Activated CD4-positive, alpha-beta T cell treated with anti-CD3 and anti-CD28 coated beads, Interleukin-2, amount 50 U/mL, for 1 hour (primary cell): ENCODE measurements at regions not wholly inside any gene's neighbourhood (a gene's known extent, or its start where the extent isn't known, plus 50 kb on each side); places are given as distances from the start of the nearest gene placed in this dataset.

ENCODE experiments used
- DNase-seq: peaks from one replicate; pipeline ENCODE4 v3.0.0-alpha.2; 2020

GRCh38 chr4:38189445-38189844 lies 229.2 kb downstream of the PTTG2 start:
- no peak for DNase-seq

DNA sequence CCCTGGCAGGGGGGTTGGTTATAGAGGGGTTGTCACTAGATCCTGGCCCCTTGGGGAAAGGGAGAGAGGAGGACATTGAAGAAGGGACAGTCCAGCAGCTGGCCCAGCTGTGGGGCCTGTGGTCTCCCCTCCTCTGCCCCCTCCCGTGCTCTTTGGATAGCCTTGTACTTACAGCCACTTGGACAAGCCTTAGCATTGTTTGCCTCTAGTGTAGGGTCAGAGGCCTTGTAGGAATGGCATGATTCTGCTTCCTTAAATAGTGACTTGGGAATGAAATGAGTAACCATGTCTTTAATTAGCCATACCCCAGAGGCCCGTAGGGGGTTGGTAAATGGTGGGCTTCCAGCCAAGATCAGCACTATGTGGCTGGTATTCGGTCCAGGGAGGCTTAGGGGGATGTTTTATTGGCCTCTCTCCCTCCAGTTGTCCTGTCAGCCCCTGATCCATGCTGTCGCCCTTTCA lies 230.6 kb downstream of the PTTG2 start:
- DNase-seq = no peak

DNA sequence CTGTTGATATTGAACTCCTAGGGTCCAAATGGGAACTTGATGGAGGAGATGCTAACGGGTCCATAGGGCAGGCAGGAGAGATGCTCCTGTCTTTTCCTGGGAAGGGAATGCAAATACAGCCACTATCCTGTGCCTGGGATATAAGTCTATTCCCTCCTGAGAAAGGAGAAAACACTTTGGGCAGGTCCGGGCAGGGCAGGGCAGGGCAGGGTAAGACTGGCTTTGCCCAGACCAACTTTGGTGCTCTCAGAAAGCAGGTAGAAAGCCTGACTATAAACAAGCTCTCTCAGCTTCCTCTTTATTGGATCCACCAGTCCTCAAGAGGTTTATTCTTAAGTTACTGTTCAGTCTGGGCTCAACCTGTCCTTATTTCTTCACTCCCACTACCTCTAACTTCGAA lies 232.3 kb downstream of the PTTG2 start:
- DNase-seq = no peak

GRCh38 chr4:38193236-38193863 lies 233.2 kb downstream of the PTTG2 start:
- no peak for DNase-seq

GRCh38 chr4:38194047-38194602 lies 233.9 kb downstream of the PTTG2 start:
- DNase-seq = no peak

DNA sequence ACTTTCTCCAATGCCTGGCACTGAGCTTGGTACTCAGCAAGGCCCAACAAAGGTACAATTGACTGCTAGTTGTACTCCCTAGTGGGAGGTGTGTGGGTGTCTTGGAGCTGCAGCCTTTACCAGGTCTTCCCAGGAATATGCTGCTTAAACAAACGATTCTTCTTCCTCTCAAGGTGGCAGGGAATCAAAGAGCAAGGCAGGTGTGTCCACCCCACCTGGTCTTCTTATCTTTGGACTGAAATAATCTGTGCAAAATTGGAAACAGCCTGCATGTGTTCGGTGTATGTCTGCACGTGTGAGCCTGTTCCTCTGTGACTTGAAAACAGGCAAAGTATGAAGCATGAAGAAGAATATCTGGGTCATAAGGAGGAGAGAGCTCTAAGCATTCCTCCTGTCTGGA lies 235.3 kb downstream of the PTTG2 start:
- no peak for DNase-seq

DNA sequence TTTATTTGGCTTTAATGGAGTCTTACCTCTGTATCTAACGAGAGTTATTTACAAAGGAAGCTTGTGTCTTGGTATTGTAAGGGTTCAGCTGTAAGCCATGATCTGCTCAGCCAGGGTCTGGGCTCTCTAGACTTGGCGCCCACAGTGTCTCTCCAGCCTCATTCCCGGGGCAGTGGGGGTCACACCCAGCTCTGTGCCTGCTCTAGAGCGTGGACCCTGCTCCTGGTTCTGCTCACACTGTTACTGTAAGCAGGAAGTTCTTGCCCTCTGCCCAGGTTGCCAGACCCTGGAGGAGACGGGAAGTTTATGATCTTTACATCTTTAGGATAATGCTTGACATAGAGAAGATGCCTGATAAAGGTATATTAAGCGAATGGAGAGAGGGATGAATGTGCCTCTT lies 235.7 kb downstream of the PTTG2 start:
- DNase-seq = no peak

- no peak for DNase-seq
Observed at GRCh38 chr4:38202242-38202641, 242.0 kb downstream of the PTTG2 start.

GRCh38 chr4:38203609-38204008 lies 243.4 kb downstream of the PTTG2 start:
- no peak for DNase-seq

DNA sequence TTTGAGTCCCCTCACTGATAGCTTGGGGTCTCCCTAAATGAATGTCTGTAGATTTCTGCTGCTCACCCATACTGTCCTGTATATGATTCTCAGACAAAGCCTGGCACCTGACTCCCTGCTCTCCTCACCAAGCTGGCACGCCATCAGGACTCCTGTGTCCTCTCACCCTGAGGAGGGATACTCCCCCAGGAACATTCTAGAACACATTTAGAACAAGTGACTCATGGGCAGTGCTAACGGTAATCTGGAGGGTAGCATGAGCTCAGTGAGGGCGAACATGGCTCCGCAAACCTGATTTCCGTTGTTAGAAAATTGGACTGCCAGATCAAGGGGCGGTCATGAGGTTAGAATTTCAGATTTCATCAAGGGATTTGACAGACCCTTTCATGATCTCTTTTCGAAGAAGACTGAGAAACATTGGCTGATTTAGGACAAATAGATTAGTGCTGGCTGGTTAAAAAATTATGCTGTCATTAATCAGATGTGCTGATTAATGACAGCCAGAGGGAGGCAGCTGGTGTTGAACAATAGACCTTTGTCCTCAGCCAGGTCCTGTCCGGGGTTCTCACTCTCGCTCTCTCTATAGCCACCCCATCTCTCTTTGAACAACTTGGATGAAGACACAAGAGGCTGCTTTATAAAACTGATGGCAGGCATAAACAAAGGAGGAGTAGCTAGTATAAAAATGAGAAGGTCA lies 244.3 kb downstream of the PTTG2 start:
- no peak for DNase-seq

- DNase-seq = no peak
Observed at GRCh38 chr4:38205261-38205660, 245.1 kb downstream of the PTTG2 start.

- DNase-seq = no peak
Observed at GRCh38 chr4:38207110-38207457, 246.9 kb downstream of the PTTG2 start.

DNA sequence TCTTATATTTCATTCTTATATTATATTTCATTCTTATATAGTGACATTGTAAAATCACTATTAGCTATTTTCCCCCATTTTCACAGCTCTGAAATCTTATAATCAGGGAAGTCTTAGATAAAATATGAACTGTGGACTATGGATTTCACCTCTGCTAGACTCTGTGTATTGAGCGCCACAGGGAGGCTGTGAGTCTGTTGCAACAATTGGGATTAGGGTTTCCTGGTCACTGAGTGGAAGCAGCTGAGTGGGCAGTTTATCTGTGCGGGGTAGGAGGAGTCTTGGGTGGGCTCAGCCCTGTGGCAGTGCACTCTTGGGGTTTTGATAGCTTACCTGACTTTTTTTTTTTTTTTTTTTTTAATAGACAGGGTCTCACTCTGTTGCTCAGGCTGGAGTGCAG lies 249.5 kb downstream of the PTTG2 start:
- DNase-seq = no peak

- DNase-seq = no peak
Observed at GRCh38 chr4:38210396-38211114, 250.4 kb downstream of the PTTG2 start.

DNA sequence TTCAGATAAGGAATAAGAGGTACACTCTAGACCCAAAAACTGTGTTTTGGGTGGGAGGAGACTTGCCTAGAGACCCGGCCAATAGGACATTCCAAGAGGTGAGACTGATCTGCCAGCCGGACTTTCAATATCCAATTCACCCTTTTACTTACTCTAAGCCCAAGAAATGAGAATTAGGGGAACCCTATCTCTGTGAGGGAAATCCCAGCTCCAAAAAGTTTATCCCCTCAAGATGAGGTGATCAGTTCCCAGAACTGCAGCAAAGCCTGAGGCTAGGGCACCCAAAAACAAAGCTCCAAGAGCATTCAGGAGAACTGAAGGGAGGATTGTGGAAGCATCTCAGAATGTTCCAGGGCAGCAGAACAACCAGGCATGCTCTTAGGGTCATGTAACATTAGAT lies 251.7 kb downstream of the PTTG2 start:
- DNase-seq = no peak

DNA sequence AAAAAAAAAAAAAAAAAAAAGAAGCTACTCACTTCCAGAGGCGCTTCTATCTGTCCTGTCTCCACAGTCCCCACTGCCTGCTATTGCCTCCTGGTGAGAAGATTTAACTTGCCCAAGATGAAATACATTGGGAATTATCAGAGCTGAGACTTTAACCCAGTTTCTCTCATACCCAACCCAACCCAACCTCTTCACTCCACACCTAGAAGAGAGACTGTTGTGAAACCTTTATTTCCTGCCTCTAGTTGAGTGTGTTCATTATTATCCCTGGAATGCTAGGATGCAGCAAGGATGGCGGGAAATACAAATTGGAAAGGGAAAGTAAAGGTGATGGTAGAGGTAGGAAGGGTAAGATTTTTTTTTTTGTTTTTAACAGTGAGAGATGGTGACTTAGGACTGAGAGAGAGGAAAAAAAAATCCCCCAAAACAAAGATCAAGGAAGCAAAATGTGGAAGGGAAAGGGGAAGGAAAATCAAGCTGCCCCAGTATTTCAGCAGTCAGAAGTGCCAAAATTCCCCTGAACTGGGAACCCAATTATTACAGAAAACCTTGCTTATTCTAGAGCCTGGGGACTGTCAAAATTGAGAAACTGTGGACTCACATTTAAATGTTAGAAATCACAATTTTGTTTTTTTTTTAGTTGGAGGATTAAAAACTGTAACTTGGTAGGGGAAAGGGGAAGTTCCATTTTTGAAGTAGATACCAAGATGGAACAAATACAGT lies 253.0 kb downstream of the PTTG2 start:
- DNase-seq = no peak

DNA sequence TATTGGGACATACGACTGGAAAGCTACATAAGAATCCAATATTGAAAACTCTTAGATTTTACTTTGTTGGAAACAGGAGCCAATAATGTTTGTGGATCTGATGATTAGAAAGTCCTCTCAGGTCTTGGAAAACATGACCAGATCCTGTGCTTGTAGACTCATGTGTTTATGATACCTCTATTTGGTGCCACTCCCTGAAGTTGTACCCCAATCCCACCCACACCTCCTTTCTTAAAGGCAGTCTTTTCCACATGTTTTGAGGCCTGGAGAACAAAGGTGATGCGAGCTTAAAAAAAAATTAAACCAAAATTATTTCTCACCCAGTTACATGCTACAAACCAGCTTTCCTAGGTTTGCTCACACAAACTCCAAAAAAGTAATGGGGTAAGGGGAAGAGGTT lies 262.7 kb downstream of the PTTG2 start:
- DNase-seq = no peak

- DNase-seq = no peak
Observed at GRCh38 chr4:38223306-38223705, 263.1 kb downstream of the PTTG2 start.

DNA sequence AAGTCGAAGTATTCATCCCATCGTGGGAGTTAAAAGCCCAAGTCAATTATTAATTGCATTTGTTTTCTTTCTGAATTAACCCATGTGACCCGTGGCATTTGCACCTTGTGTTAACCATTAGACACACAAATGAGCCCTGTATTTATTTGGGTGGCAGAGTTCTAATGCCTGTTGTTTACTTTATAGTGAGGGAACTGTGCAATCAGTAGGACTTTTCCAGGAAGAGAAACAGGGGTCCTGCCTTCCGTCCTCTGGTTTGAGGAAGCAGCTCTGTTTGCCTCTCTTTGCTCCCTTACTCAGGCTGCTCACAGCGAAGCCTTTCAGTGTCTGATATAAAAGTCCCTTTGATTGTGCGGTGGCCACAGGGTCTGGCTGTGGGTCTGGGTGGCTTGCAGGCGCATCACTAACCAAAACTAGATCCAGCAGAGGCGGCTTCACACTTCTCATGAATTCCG lies 263.6 kb downstream of the PTTG2 start:
- no peak for DNase-seq

GRCh38 chr4:38224850-38225249 lies 264.7 kb downstream of the PTTG2 start:
- no peak for DNase-seq

GRCh38 chr4:38226170-38226569 lies 266.0 kb downstream of the PTTG2 start:
- DNase-seq = no peak

DNA sequence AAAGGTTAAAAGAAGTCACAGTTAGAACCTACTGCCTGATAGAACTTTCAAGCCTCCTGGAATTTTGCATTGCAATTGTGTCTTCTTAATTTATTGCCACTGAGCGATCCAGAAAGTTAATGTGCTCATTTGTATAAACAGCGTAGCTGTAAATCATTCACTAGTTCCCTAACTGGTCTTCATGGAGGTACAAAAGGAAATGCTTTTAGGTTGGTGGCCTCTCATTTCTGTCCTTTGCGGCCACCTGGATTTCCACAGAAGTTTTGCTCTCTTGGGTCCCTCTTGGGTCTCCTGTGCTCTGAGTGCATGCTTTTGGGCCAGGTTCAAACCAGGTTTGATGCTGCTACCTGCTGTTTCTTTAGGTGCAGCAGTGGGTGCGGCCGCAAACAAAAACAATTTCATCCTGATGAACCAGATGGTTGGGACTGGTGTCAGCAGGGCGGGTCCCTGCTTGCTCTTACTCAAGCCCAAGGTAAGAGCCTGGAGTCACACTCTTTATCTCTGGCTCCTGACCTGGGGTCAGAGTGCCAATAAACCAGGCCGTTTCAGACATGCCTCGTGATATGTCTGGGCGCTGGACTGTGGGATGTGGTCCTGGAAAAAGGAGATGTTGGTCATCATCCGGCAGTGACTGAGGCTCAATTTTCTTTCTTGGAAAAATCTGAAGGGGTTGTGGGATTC lies 270.1 kb downstream of the PTTG2 start:
- no peak for DNase-seq
